ENCODE measurements at regions not wholly inside any gene's neighbourhood (a gene's known extent, or its start where the extent isn't known, plus 50 kb on each side); places are given as distances from the start of the nearest gene placed in this dataset.

GRCh38 chr6:105588123-105588710 lies 185.3 kb upstream of the PREP start:
- Histone ChIP-seq H3K4ac (ENCODE audit: low read depth in 1 of 2, low read length in 2 of 2) (no peak overlapping the region), H3K27me3 (ENCODE audit: control insufficient read depth in 1 of 2, insufficient read depth in 1 of 2, low read length in 2 of 2) (no peaks in the 10 kb centered on the region), H4K91ac (ENCODE audit: low read length) (no peak overlapping the region)

DNA sequence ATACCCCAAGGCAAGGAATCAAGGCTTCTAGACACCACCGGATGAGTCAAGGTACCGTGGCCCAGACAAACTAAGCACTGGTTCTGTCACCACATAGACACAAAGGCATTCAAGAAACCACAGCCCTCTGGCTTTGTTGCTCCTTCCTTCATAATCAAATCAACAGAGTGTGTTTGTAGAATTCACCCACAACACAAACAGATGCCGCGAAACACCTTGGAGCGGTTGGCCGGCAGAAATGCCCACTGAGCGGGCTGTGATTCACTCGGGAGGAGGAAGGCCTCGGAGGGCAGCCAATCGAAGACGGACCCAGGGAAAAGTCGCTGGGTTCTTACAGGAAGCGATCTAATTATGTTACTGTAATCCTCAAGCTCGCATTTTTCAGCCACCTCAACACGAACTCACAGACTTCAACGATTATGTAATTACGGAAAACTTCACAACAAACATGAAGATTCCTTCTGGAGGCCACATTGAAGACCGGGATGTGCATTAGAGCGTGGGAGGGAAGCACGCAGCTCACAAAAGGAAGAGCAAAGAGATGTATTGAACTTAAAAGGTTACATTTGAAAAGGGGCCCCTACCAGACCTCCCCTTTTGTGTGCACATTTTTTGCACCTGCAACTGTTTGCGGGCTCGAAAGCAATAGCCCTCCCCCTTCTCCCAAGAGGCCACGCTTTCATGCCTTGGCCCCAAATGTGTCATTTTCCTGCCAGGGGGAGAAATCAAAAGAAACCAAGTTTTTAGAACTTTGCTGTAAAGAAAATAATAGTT lies 184.7 kb upstream of the PREP start:
- Histone ChIP-seq H2BK15ac (ENCODE audit: low read depth, poor library complexity, severe bottlenecking) (no peak overlapping the region), H3K18ac (ENCODE audit: low read depth in 1 of 2, low read length in 2 of 2) (no peak overlapping the region), H3K4me2 (ENCODE audit: low read length, poor library complexity, severe bottlenecking) (no peak overlapping the region), H4K91ac (ENCODE audit: low read length) (no peak overlapping the region), H3K27ac (ENCODE audit: low read length, poor library complexity, severe bottlenecking) (no peak overlapping the region), H3K4me1 (ENCODE audit: control insufficient read depth, insufficient read depth, low read depth, low read length) (peaks cover 1% of the 10 kb centered on the region), H3K27me3 (ENCODE audit: control insufficient read depth in 1 of 2, insufficient read depth in 1 of 2, low read length in 2 of 2) (no peaks in the 10 kb centered on the region), H3K9me3 (ENCODE audit: control insufficient read depth, low read length) (no peaks in the 10 kb centered on the region), H4K8ac (ENCODE audit: low read length) (no peak overlapping the region), H2AFZ (ENCODE audit: low read depth, low read length) (no peak overlapping the region), H3K36me3 (ENCODE audit: control insufficient read depth in 1 of 2, insufficient read depth in 2 of 2, low read depth in 1 of 2, low read length in 2 of 2) (no peaks in the 10 kb centered on the region), H3K4me3 (ENCODE audit: insufficient read depth in 1 of 2, low read depth in 1 of 2, low read length in 2 of 2) (no peak overlapping the region), H3K23ac (ENCODE audit: low read length in 2 of 2) (no peak overlapping the region), H3K14ac (ENCODE audit: low read length in 2 of 2) (no peak overlapping the region), H3K9ac (ENCODE audit: low read length) (no peak overlapping the region), H3K79me1 (replicated peaks; ENCODE audit: low read length, poor library complexity, severe bottlenecking) (no peaks in the 10 kb centered on the region), H2BK5ac (ENCODE audit: low read depth, low read length, poor library complexity, severe bottlenecking) (peak overlapping the region; percentile 14), H2AK5ac (ENCODE audit: low read length, severe bottlenecking) (no peak overlapping the region), H2BK120ac (ENCODE audit: low read depth, low read length) (no peak overlapping the region), H2BK12ac (ENCODE audit: low read length in 2 of 2) (no peak overlapping the region), H3K4ac (ENCODE audit: low read depth in 1 of 2, low read length in 2 of 2) (no peak overlapping the region)
- DNase-seq = peak; percentile 82
- WGBS = 90% methylated on average over 23 of the region's 23 CpGs

More at GRCh38 chr6:105588123-105588710, 185.3 kb upstream of the PREP start:
- Histone ChIP-seq H2BK120ac (ENCODE audit: low read depth, low read length) (no peak overlapping the region), H3K9me3 (ENCODE audit: control insufficient read depth, low read length) (no peaks in the 10 kb centered on the region), H4K8ac (ENCODE audit: low read length) (no peak overlapping the region), H3K4me2 (ENCODE audit: low read length, poor library complexity, severe bottlenecking) (no peak overlapping the region), H3K4me3 (ENCODE audit: insufficient read depth in 1 of 2, low read depth in 1 of 2, low read length in 2 of 2) (no peak overlapping the region), H3K79me1 (replicated peaks; ENCODE audit: low read length, poor library complexity, severe bottlenecking) (no peaks in the 10 kb centered on the region), H3K23ac (ENCODE audit: low read length in 2 of 2) (no peak overlapping the region), H3K14ac (ENCODE audit: low read length in 2 of 2) (no peak overlapping the region), H3K9ac (ENCODE audit: low read length) (no peak overlapping the region), H2AK5ac (ENCODE audit: low read length, severe bottlenecking) (no peak overlapping the region), H2BK15ac (ENCODE audit: low read depth, poor library complexity, severe bottlenecking) (no peak overlapping the region), H3K36me3 (ENCODE audit: control insufficient read depth in 1 of 2, insufficient read depth in 2 of 2, low read depth in 1 of 2, low read length in 2 of 2) (no peaks in the 10 kb centered on the region), H2AFZ (ENCODE audit: low read depth, low read length) (no peak overlapping the region), H3K18ac (ENCODE audit: low read depth in 1 of 2, low read length in 2 of 2) (no peak overlapping the region), H2BK12ac (ENCODE audit: low read length in 2 of 2) (no peak overlapping the region), H3K27ac (ENCODE audit: low read length, poor library complexity, severe bottlenecking) (no peak overlapping the region), H3K4me1 (ENCODE audit: control insufficient read depth, insufficient read depth, low read depth, low read length) (peaks cover 1% of the 10 kb centered on the region), H2BK5ac (ENCODE audit: low read depth, low read length, poor library complexity, severe bottlenecking) (no peak overlapping the region)
- WGBS = 97% methylated on average over 4 of the region's 6 CpGs
- no peak for DNase-seq

GRCh38 chr6:105578179-105578707 lies 175.4 kb upstream of the PREP start:
- Histone ChIP-seq H3K9ac (ENCODE audit: low read length) (no peak overlapping the region), H3K4me1 (ENCODE audit: control insufficient read depth, insufficient read depth, low read depth, low read length) (no peaks in the 10 kb centered on the region), H4K8ac (ENCODE audit: low read length) (no peak overlapping the region), H3K14ac (ENCODE audit: low read length in 2 of 2) (no peak overlapping the region), H3K79me1 (replicated peaks; ENCODE audit: low read length, poor library complexity, severe bottlenecking) (no peaks in the 10 kb centered on the region), H3K27ac (ENCODE audit: low read length, poor library complexity, severe bottlenecking) (no peak overlapping the region), H2AFZ (ENCODE audit: low read depth, low read length) (no peak overlapping the region), H2BK5ac (ENCODE audit: low read depth, low read length, poor library complexity, severe bottlenecking) (no peak overlapping the region), H2BK15ac (ENCODE audit: low read depth, poor library complexity, severe bottlenecking) (no peak overlapping the region), H3K4me3 (ENCODE audit: insufficient read depth in 1 of 2, low read depth in 1 of 2, low read length in 2 of 2) (no peak overlapping the region), H2AK5ac (ENCODE audit: low read length, severe bottlenecking) (no peak overlapping the region), H2BK12ac (ENCODE audit: low read length in 2 of 2) (no peak overlapping the region), H3K23ac (ENCODE audit: low read length in 2 of 2) (no peak overlapping the region), H4K91ac (ENCODE audit: low read length) (no peak overlapping the region), H3K18ac (ENCODE audit: low read depth in 1 of 2, low read length in 2 of 2) (no peak overlapping the region), H3K27me3 (ENCODE audit: control insufficient read depth in 1 of 2, insufficient read depth in 1 of 2, low read length in 2 of 2) (peaks cover 0 to 3% of the 10 kb centered on the region in 2 experiments), H3K4me2 (ENCODE audit: low read length, poor library complexity, severe bottlenecking) (no peak overlapping the region), H3K36me3 (ENCODE audit: control insufficient read depth in 1 of 2, insufficient read depth in 2 of 2, low read depth in 1 of 2, low read length in 2 of 2) (no peaks in the 10 kb centered on the region), H3K4ac (ENCODE audit: low read depth in 1 of 2, low read length in 2 of 2) (no peak overlapping the region), H3K9me3 (ENCODE audit: control insufficient read depth, low read length) (no peaks in the 10 kb centered on the region), H2BK120ac (ENCODE audit: low read depth, low read length) (no peak overlapping the region)
- no CpG with 5 or more reads among the region's 1 CpG for WGBS
- no peak for DNase-seq

GRCh38 chr6:105573556-105573955 lies 170.7 kb upstream of the PREP start:
- no CpG with 5 or more reads among the region's 2 CpGs for WGBS
- no peak overlapping the region for H3K23ac ChIP-seq (ENCODE audit: low read length in 2 of 2)

More at GRCh38 chr6:105573556-105573955, 170.7 kb upstream of the PREP start:
- no peak overlapping the region for H2AK5ac ChIP-seq (ENCODE audit: low read length, severe bottlenecking)
- H3K79me1 ChIP-seq (replicated peaks; ENCODE audit: low read length, poor library complexity, severe bottlenecking) = no peaks in the 10 kb centered on the region
- no peak overlapping the region for H2BK5ac ChIP-seq (ENCODE audit: low read depth, low read length, poor library complexity, severe bottlenecking)
- peaks cover 0 to 3% of the 10 kb centered on the region in 2 experiments for H3K27me3 ChIP-seq (ENCODE audit: control insufficient read depth in 1 of 2, insufficient read depth in 1 of 2, low read length in 2 of 2)
- no peak overlapping the region for H3K9ac ChIP-seq (ENCODE audit: low read length)
- H2BK120ac ChIP-seq (ENCODE audit: low read depth, low read length) = no peak overlapping the region
- H2BK12ac ChIP-seq (ENCODE audit: low read length in 2 of 2) = no peak overlapping the region
- no peak overlapping the region for H3K27ac ChIP-seq (ENCODE audit: low read length, poor library complexity, severe bottlenecking)
- H2AFZ ChIP-seq (ENCODE audit: low read depth, low read length) = no peak overlapping the region
- no peak overlapping the region for H4K8ac ChIP-seq (ENCODE audit: low read length)
- no peak for DNase-seq
- H2BK15ac ChIP-seq (ENCODE audit: low read depth, poor library complexity, severe bottlenecking) = no peak overlapping the region
- H3K9me3 ChIP-seq (ENCODE audit: control insufficient read depth, low read length) = no peaks in the 10 kb centered on the region
- H4K91ac ChIP-seq (ENCODE audit: low read length) = no peak overlapping the region
- H3K18ac ChIP-seq (ENCODE audit: low read depth in 1 of 2, low read length in 2 of 2) = no peak overlapping the region
- H3K4ac ChIP-seq (ENCODE audit: low read depth in 1 of 2, low read length in 2 of 2) = no peak overlapping the region
- no peak overlapping the region for H3K4me3 ChIP-seq (ENCODE audit: insufficient read depth in 1 of 2, low read depth in 1 of 2, low read length in 2 of 2)
- H3K4me1 ChIP-seq (ENCODE audit: control insufficient read depth, insufficient read depth, low read depth, low read length) = no peaks in the 10 kb centered on the region
- H3K4me2 ChIP-seq (ENCODE audit: low read length, poor library complexity, severe bottlenecking) = no peak overlapping the region
- no peaks in the 10 kb centered on the region for H3K36me3 ChIP-seq (ENCODE audit: control insufficient read depth in 1 of 2, insufficient read depth in 2 of 2, low read depth in 1 of 2, low read length in 2 of 2)
- H3K14ac ChIP-seq (ENCODE audit: low read length in 2 of 2) = no peak overlapping the region

All from mesenchymal stem cell (in vitro differentiated cells and primary cell).